Activated naive CD8-positive, alpha-beta T cell treated with anti-CD3 and anti-CD28 coated beads, Interleukin-2, amount 50 U/mL, for 24 hours (primary cell): ENCODE measurements at regions not wholly inside any gene's neighbourhood (a gene's known extent, or its start where the extent isn't known, plus 50 kb on each side); places are given as distances from the start of the nearest gene placed in this dataset.

Source experiments
- ATAC-seq: fragments of 150-1000 bp; cut with Tn5 transposase; one replicate; pipeline ENCODE4 v1.10.0; 2021
- DNase-seq: peaks from one replicate; pipeline ENCODE4 v3.0.0; 2021
- H3K27ac Mint-ChIP-seq: one replicate; pipeline ENCODE4 v1.8.0; 2021; ENCODE audit warnings: mild to moderate bottlenecking, mixed read lengths
- H3K27me3 Mint-ChIP-seq: one replicate; pipeline ENCODE4 v1.8.0; 2021; ENCODE audit warnings: mixed read lengths
- H3K36me3 Mint-ChIP-seq: one replicate; pipeline ENCODE4 v1.8.0; 2021; ENCODE audit warnings: low read depth, mixed read lengths
- H3K4me1 Mint-ChIP-seq: one replicate; pipeline ENCODE4 v1.8.0; 2021; ENCODE audit warnings: mixed read lengths
- H3K4me3 Mint-ChIP-seq: one replicate; pipeline ENCODE4 v1.8.0; 2021; ENCODE audit warnings: mild to moderate bottlenecking, moderate library complexity, mixed read lengths
- H3K9me3 Mint-ChIP-seq: one replicate; pipeline ENCODE4 v1.8.0; 2021; ENCODE audit warnings: mixed read lengths

GRCh38 chr3:72247645-72248388 lies 462.9 kb upstream of the PROK2 start:
- ATAC-seq (no peak), DNase-seq (no peak)
- H3K36me3 Mint-ChIP-seq: no peaks in the 10 kb centered on the region
- H3K27me3 Mint-ChIP-seq: peaks cover 6% of the 10 kb centered on the region
- H3K4me1 Mint-ChIP-seq: peaks cover 3% of the 10 kb centered on the region
- no peak overlapping the region for H3K27ac Mint-ChIP-seq
- H3K4me3 Mint-ChIP-seq: no peak overlapping the region
- H3K9me3 Mint-ChIP-seq: no peaks in the 10 kb centered on the region

DNA sequence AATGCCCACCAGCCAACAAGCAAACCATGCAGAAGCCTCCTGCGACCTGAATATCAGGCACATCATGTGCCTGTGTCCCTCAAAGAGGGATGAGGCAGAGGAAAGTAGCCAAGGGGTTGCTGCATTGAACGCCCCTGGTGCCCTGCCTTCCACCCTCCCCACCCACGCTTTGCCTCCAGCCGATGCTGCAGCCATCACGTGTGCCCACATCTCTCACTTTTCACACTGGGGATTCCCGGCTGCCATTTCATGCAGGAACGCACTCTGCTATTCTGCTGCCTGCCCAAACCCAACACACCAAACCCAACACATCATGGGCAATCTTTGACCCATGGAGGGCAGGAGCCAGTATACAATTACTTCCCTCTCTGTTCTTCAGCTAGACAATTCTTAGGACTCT lies 462.2 kb upstream of the PROK2 start:
- Mint-ChIP-seq H3K4me3 (no peak overlapping the region), H3K4me1 (peaks cover 3% of the 10 kb centered on the region), H3K9me3 (no peaks in the 10 kb centered on the region), H3K27me3 (peaks cover 6% of the 10 kb centered on the region), H3K36me3 (no peaks in the 10 kb centered on the region), H3K27ac (no peak overlapping the region)
- DNase-seq: no peak
- ATAC-seq: no peak

DNA sequence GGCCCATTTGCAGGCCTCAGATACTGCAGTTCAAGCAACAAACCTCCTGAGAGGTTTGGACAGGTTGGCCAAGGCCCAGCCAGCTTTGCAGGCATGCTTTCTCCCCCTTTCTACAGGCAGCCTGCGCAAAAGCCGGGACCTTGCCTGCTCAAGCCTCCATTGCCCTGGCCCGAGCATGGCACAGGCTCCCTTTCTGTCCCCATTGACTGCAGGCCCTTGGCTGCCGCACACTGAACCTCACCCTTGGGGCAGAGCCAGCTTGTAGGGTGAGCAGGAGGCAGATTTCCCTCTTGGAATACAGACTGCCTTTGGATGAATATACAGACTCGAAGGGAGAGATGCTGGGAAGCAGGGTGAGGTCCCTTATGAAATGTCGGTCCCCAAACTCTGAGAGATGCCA lies 461.7 kb upstream of the PROK2 start:
- H3K4me1 Mint-ChIP-seq: peaks cover 4% of the 10 kb centered on the region
- no peaks in the 10 kb centered on the region for H3K9me3 Mint-ChIP-seq
- H3K4me3 Mint-ChIP-seq: no peak overlapping the region
- peaks cover 6% of the 10 kb centered on the region for H3K27me3 Mint-ChIP-seq
- H3K27ac Mint-ChIP-seq: no peak overlapping the region
- no peaks in the 10 kb centered on the region for H3K36me3 Mint-ChIP-seq
- DNase-seq (no peak), ATAC-seq (no peak)

- Mint-ChIP-seq H3K27me3 (peaks cover 6% of the 10 kb centered on the region), H3K4me3 (no peak overlapping the region), H3K36me3 (no peaks in the 10 kb centered on the region), H3K4me1 (peaks cover 7% of the 10 kb centered on the region), H3K27ac (no peak overlapping the region), H3K9me3 (no peaks in the 10 kb centered on the region)
- DNase-seq: no peak
- ATAC-seq: no peak
Measured at GRCh38 chr3:72245183-72245811, 460.3 kb upstream of the PROK2 start.

GRCh38 chr3:72244396-72244795 lies 459.4 kb upstream of the PROK2 start:
- peaks cover 3% of the 10 kb centered on the region for H3K9me3 Mint-ChIP-seq
- H3K27me3 Mint-ChIP-seq: peaks cover 8% of the 10 kb centered on the region
- ATAC-seq: no peak
- H3K4me1 Mint-ChIP-seq: peaks cover 7% of the 10 kb centered on the region
- no peak overlapping the region for H3K27ac Mint-ChIP-seq
- H3K36me3 Mint-ChIP-seq: no peaks in the 10 kb centered on the region
- no peak overlapping the region for H3K4me3 Mint-ChIP-seq
- no peak for DNase-seq

- H3K4me1 Mint-ChIP-seq: peaks cover 6% of the 10 kb centered on the region
- DNase-seq (no peak), ATAC-seq (no peak)
- H3K4me3 Mint-ChIP-seq: no peak overlapping the region
- no peak overlapping the region for H3K27ac Mint-ChIP-seq
- H3K9me3 Mint-ChIP-seq: peaks cover 3% of the 10 kb centered on the region
- no peaks in the 10 kb centered on the region for H3K36me3 Mint-ChIP-seq
- H3K27me3 Mint-ChIP-seq: peaks cover 8% of the 10 kb centered on the region
Measured at GRCh38 chr3:72242326-72242725, 457.4 kb upstream of the PROK2 start.

DNA sequence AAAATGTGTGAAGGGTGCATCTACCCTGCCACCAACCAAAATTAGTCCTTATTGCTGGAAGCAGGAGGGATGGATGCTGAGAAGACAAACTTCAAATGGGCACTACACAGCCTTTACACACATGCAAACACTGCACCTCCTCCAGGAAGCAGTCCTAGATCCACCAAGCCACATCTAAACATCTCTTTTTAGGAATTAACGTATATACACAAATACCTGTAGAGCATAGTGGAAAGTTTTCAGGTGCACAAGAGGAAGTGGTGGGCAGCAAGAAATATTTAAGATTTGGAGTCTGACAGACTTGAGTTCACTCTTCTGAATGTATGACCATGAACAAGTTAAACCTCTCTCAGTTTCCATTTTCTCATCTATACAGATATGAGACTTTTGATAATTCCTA lies 456.6 kb upstream of the PROK2 start:
- Mint-ChIP-seq H3K4me3 (no peak overlapping the region), H3K27ac (no peak overlapping the region), H3K27me3 (peaks cover 5% of the 10 kb centered on the region), H3K9me3 (peaks cover 3% of the 10 kb centered on the region), H3K4me1 (peaks cover 4% of the 10 kb centered on the region), H3K36me3 (no peaks in the 10 kb centered on the region)
- ATAC-seq (no peak), DNase-seq (no peak)

DNA sequence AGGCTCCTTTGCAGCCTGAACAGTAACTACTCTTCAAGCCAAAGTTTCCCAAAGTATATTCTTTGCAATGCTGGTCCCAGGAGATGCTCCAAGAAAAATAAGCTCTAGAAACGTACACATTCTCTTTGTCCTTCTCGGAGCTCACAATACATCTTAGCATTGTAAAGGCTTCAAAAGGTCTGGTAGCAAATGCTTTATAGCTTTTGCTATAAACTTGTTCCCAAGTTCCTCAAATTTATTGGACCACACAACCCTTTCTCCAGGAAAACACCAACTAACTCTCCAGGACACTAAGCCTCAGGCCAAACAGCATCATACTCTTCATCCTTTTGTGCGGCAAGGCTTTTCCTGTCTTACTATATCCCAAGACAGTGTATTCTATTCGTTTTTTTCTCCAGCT lies 455.6 kb upstream of the PROK2 start:
- Mint-ChIP-seq H3K4me3 (no peak overlapping the region), H3K9me3 (peaks cover 3% of the 10 kb centered on the region), H3K4me1 (peaks cover 4% of the 10 kb centered on the region), H3K27ac (no peak overlapping the region), H3K27me3 (peaks cover 5% of the 10 kb centered on the region), H3K36me3 (no peaks in the 10 kb centered on the region)
- no peak for DNase-seq
- no peak for ATAC-seq

GRCh38 chr3:72238801-72239200 lies 453.9 kb upstream of the PROK2 start:
- DNase-seq: no peak
- Mint-ChIP-seq H3K27ac (no peak overlapping the region), H3K4me3 (no peak overlapping the region), H3K9me3 (peaks cover 3% of the 10 kb centered on the region), H3K4me1 (peaks cover 4% of the 10 kb centered on the region), H3K27me3 (peaks cover 5% of the 10 kb centered on the region), H3K36me3 (no peaks in the 10 kb centered on the region)
- ATAC-seq: no peak

- H3K4me3 Mint-ChIP-seq: no peak overlapping the region
- peaks cover 5% of the 10 kb centered on the region for H3K27me3 Mint-ChIP-seq
- H3K27ac Mint-ChIP-seq: no peak overlapping the region
- peaks cover 3% of the 10 kb centered on the region for H3K9me3 Mint-ChIP-seq
- ATAC-seq: no peak
- DNase-seq: no peak
- peaks cover 4% of the 10 kb centered on the region for H3K4me1 Mint-ChIP-seq
- no peaks in the 10 kb centered on the region for H3K36me3 Mint-ChIP-seq
Measured at GRCh38 chr3:72238010-72238691, 453.2 kb upstream of the PROK2 start.

DNA sequence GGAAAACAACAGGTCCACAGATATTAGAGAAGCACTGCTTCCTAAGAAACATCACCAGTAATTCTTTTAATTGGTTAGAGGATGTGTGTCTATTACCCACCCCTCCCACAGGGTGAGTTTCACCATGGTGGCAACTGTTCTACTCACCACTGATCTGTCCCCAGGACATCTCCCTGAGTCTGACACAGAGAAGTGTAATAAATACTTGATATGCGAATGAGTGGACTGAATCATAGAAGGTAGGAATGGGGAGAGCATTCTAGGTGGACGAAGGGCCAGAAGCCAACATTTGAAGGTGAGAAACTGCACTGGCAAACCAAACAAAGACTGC lies 452.7 kb upstream of the PROK2 start:
- H3K27ac Mint-ChIP-seq: no peak overlapping the region
- ATAC-seq (no peak), DNase-seq (no peak)
- no peaks in the 10 kb centered on the region for H3K36me3 Mint-ChIP-seq
- no peak overlapping the region for H3K4me3 Mint-ChIP-seq
- peaks cover 5% of the 10 kb centered on the region for H3K27me3 Mint-ChIP-seq
- peaks cover 3% of the 10 kb centered on the region for H3K9me3 Mint-ChIP-seq
- H3K4me1 Mint-ChIP-seq: peaks cover 4% of the 10 kb centered on the region

- peaks cover 8% of the 10 kb centered on the region for H3K27me3 Mint-ChIP-seq
- H3K27ac Mint-ChIP-seq: no peak overlapping the region
- H3K9me3 Mint-ChIP-seq: no peaks in the 10 kb centered on the region
- no peaks in the 10 kb centered on the region for H3K4me1 Mint-ChIP-seq
- H3K4me3 Mint-ChIP-seq: no peak overlapping the region
- ATAC-seq: no peak
- DNase-seq: no peak
- H3K36me3 Mint-ChIP-seq: no peaks in the 10 kb centered on the region
Measured at GRCh38 chr3:72234391-72234790, 449.4 kb upstream of the PROK2 start.

DNA sequence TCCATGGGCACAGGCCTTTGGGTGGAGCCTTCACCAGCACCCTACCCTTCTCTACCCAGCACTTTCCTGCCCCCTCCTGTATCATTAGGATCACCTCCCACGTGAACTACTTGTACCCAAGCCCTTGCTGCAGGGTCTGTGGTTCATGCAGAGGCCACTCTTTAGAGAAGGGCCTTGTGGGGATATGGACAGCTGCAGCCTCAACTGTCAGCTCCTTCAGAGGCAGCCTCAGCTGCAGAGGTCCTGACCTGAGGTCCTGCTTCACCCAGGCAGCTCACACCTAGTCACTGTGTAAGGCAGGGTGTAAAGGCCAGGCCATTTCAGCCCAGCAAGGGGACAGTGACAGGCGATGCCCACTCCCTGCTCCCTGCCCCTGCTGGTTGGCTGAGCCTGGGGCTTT lies 448.6 kb upstream of the PROK2 start:
- DNase-seq (no peak), ATAC-seq (no peak)
- no peaks in the 10 kb centered on the region for H3K4me1 Mint-ChIP-seq
- H3K4me3 Mint-ChIP-seq: no peak overlapping the region
- H3K27me3 Mint-ChIP-seq: peaks cover 6% of the 10 kb centered on the region
- no peaks in the 10 kb centered on the region for H3K9me3 Mint-ChIP-seq
- no peak overlapping the region for H3K27ac Mint-ChIP-seq
- no peaks in the 10 kb centered on the region for H3K36me3 Mint-ChIP-seq

DNA sequence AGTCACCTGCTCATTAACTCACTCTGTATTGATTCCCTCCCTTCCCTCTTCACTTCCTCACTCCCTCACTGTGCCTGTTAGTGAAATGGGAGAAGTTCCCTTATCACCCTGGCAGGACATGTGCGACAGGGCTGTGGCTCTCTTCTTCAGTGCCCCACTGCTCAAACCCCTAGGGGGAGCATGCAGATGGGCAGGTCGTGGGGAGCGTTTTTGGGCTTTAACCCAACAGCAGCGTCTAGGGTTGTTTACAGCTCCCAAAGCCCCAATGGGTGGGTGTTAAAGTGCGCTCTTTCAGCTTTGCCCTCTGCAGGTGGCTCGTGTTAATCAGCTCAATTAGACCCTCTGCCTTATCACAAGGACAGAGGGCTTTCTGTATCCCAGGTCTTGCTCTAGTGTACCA lies 447.8 kb upstream of the PROK2 start:
- H3K36me3 Mint-ChIP-seq: no peaks in the 10 kb centered on the region
- H3K27me3 Mint-ChIP-seq: peaks cover 6% of the 10 kb centered on the region
- ATAC-seq (no peak), DNase-seq (no peak)
- peaks cover 1% of the 10 kb centered on the region for H3K4me1 Mint-ChIP-seq
- H3K4me3 Mint-ChIP-seq: no peak overlapping the region
- no peak overlapping the region for H3K27ac Mint-ChIP-seq
- no peaks in the 10 kb centered on the region for H3K9me3 Mint-ChIP-seq

DNA sequence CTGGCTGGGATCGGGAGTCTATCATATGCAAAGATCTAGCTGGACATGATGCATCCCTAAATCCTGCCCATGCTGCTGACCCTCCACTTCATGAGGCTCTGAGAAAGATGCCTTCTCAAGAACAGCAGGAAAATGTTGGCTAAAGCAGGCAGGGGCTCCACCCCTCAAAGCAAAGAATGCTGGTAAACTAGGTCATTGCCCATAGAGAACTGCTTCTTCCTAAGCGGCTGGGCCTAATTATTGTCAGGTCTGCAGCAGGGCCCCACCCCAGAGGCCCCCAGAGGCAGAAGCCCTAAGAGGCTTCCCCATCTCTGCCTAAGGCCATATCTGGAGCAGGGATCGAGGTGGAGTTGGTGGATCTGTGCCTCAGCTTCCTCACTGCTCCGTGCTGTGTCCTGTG lies 447.4 kb upstream of the PROK2 start:
- Mint-ChIP-seq H3K9me3 (no peaks in the 10 kb centered on the region), H3K36me3 (no peaks in the 10 kb centered on the region), H3K4me3 (no peak overlapping the region), H3K27ac (no peak overlapping the region), H3K4me1 (peaks cover 5% of the 10 kb centered on the region), H3K27me3 (peaks cover 6% of the 10 kb centered on the region)
- ATAC-seq (no peak), DNase-seq (no peak)
